ENCODE measurements at regions not wholly inside any gene's neighbourhood (a gene's known extent, or its start where the extent isn't known, plus 50 kb on each side); places are given as distances from the start of the nearest gene placed in this dataset.

GRCh38 chr4:57446266-57446665 is 336.1 kb upstream of the IGFBP7 start:
- TF ChIP-seq CTCF (conservative IDR thresholded peaks at IDR 0.05; ENCODE audit: low read length) (no peak), EZH2phosphoT487 (IDR thresholded peaks at IDR 0.05; ENCODE audit: borderline replicate concordance, low read depth, low read length) (no peak)
